Ovary (tissue), 3 donors: ENCODE measurements at regions not wholly inside any gene's neighbourhood (a gene's known extent, or its start where the extent isn't known, plus 50 kb on each side); places are given as distances from the start of the nearest gene placed in this dataset.

Experiments
- EP300 ChIP-seq: sonication (generic); formaldehyde crosslinking; IDR thresholded peaks from one replicate; pipeline ENCODE4 v1.6.1; 2017; ENCODE audit warnings: antibody characterized with exemption
- TF ChIP-seq, protein P1 (sequence below), 3 donors: fragments of 450-650 bp in 2 of 3; fragments of 200-600 bp in 1 of 3; IDR thresholded peaks; one replicate each; pipeline versions ENCODE4 v1.5.1 to v1.8.0; 2016 to 2022; ENCODE audit warnings: antibody characterized with exemption in 3 of 3, mild to moderate bottlenecking in 1 of 3
- donor health status: DM: no; HTN: no; CAD: no.

DNA sequence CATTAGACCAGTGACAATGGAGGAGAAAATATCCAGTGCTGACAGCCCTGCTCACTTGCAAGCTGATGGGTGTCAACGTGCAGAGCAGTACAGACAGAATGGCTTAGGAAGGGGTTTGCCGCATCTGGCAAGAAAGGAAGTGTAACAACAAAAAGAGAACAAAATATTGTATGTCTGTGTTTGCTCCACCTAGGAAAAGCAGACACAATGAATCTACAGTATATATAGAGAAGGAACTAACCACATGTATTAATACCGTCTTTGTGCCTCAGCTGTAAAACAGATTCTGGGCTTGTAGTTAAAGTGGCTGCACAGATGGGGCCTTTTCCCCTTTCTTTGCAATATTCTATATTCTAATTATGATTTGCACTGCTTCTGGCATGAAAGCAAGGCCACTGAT lies 281.1 kb upstream of the MEOX2 start:
- TF ChIP-seq, protein P1, sequence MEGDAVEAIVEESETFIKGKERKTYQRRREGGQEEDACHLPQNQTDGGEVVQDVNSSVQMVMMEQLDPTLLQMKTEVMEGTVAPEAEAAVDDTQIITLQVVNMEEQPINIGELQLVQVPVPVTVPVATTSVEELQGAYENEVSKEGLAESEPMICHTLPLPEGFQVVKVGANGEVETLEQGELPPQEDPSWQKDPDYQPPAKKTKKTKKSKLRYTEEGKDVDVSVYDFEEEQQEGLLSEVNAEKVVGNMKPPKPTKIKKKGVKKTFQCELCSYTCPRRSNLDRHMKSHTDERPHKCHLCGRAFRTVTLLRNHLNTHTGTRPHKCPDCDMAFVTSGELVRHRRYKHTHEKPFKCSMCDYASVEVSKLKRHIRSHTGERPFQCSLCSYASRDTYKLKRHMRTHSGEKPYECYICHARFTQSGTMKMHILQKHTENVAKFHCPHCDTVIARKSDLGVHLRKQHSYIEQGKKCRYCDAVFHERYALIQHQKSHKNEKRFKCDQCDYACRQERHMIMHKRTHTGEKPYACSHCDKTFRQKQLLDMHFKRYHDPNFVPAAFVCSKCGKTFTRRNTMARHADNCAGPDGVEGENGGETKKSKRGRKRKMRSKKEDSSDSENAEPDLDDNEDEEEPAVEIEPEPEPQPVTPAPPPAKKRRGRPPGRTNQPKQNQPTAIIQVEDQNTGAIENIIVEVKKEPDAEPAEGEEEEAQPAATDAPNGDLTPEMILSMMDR (IDR thresholded peaks at IDR 0.05) = no peak
- no peak for TF ChIP-seq EP300
